Adipocyte (in vitro differentiated cells): ENCODE measurements at regions not wholly inside any gene's neighbourhood (a gene's known extent, or its start where the extent isn't known, plus 50 kb on each side); places are given as distances from the start of the nearest gene placed in this dataset.
A peak's percentile ranks its signal among the peaks of the same experiment; 100 is the strongest.

Source experiments
- DNase-seq: peaks from one replicate; pipeline ENCODE4 v3.0.0-alpha.2; 2015; ENCODE audit warnings: low read depth
- H3K27me3 ChIP-seq: replicated peaks from 2 replicates; pipeline ENCODE4 v1.7.0; 2013; ENCODE audit warnings: mild to moderate bottlenecking, low read length, moderate library complexity; ENCODE audit not compliant: control insufficient read depth, insufficient read depth
- H3K36me3 ChIP-seq: 2 replicates; pipeline ENCODE4 v1.7.0; 2013; ENCODE audit warnings: low read length, mild to moderate bottlenecking, moderate library complexity; ENCODE audit not compliant: control insufficient read depth, insufficient read depth, severe bottlenecking
- H3K4me1 ChIP-seq: 2 replicates; pipeline ENCODE4 v1.7.0; 2013; ENCODE audit warnings: mild to moderate bottlenecking, low read length, moderate library complexity; ENCODE audit not compliant: control insufficient read depth, insufficient read depth
- H3K4me3 ChIP-seq: 2 replicates; pipeline ENCODE4 v1.7.0; 2013; ENCODE audit warnings: mild to moderate bottlenecking, low read length, moderate library complexity
- H3K9ac ChIP-seq: 2 replicates; pipeline ENCODE4 v1.7.0; 2013; ENCODE audit warnings: mild to moderate bottlenecking, low read length, moderate library complexity
- H3K9me3 ChIP-seq: 2 replicates; pipeline ENCODE4 v1.7.0; 2013; ENCODE audit warnings: mild to moderate bottlenecking, low read length, moderate library complexity; ENCODE audit not compliant: control insufficient read depth

DNA sequence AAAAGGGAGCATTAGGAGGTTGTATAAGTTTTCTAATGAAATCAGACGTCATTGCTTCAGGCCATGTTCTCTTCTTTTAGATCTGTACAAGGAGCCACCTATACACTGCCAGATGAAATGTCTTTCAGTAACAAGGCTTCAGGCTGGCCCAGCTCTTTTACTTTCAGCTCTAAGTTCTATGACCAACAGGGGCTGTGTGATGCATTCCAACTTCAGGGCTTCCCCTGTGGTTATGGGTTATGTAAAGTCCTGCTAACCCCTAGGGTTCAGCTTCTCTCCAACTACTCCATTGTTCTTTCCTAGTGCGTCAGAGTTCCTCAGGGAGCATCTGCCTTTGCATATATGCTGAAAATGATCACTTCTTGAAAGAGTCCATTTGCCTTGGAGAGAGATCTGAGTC lies 79.4 kb upstream of the TTC29 start:
- no peak overlapping the region for H3K9ac ChIP-seq

DNA sequence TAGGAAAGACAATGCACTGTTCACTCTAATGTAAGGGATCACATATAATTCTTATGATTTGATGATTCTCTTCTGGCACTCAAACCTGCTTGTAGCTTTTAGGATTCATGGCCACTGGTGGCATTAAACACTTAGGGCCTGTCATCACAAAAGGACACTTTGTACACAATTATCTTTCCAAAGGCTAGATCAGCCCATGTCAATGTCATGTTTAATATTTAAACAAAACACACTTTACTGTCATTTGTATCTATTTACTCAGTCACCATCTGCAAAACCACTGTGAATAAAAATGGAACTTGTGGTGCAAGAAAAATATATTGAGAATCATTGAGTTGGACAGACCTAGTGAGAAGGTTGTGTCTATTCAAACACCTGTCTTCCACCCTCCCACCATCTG lies 83.6 kb upstream of the TTC29 start:
- no peaks in the 10 kb centered on the region for H3K27me3 ChIP-seq
- no peaks in the 10 kb centered on the region for H3K36me3 ChIP-seq
- no peak overlapping the region for H3K9ac ChIP-seq
- H3K4me3 ChIP-seq, result no peak overlapping the region
- H3K4me1 ChIP-seq, result peaks cover 5% of the 10 kb centered on the region
- no peak for DNase-seq
- H3K9me3 ChIP-seq, result no peaks in the 10 kb centered on the region

More for the DNA sequence above, 79.4 kb upstream of the TTC29 start:
- H3K4me3 ChIP-seq, result no peak overlapping the region
- no peaks in the 10 kb centered on the region for H3K27me3 ChIP-seq
- no peaks in the 10 kb centered on the region for H3K36me3 ChIP-seq
- DNase-seq, result no peak
- H3K4me1 ChIP-seq, result peaks cover 5% of the 10 kb centered on the region
- no peaks in the 10 kb centered on the region for H3K9me3 ChIP-seq

DNA sequence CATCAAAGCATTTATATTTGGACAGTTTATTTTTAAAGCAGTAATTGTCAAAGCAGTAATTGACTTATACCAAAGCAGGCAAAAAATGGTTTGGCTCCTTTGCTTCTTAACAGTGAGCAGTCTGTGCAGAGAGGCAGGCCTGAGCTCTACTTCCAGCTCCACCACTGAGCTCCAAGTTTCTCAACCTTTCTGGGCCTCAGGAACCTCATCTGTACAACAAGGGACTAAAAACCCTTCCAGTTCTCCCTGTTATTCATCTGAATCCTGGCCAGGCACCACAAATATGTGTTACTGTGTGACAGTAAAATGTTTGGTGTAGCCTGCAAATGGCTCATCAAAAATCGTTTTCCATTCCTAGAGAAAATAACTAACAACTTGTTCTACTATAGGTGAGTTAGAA lies 88.7 kb upstream of the TTC29 start:
- Histone ChIP-seq H3K27me3 (no peaks in the 10 kb centered on the region), H3K9me3 (no peaks in the 10 kb centered on the region), H3K36me3 (no peaks in the 10 kb centered on the region), H3K9ac (peak overlapping the region; percentile 51), H3K4me1 (peaks cover 16% of the 10 kb centered on the region), H3K4me3 (no peak overlapping the region)
- DNase-seq, result peak; percentile 68

DNA sequence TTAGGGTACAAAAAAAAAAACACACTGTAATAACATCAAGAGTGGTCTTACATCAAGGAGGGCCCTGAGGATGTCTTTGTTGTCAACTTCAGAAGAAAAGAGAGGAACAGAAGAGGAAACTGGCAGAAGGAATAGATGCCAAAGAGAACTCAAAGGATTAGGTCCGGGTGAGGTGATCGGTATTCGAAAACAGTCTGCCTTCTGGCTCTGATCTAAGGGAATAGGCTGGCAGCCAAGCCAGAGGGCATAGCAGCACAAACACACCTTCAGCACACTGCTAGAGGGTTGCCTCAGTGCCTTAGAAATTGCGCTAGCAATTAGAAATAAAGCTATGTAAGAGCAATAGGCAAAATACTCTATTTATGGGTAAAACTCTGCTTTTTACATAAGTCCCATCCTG lies 91.4 kb upstream of the TTC29 start:
- H3K9me3 ChIP-seq, result no peaks in the 10 kb centered on the region
- no peak overlapping the region for H3K4me3 ChIP-seq
- no peak overlapping the region for H3K9ac ChIP-seq
- peaks cover 16% of the 10 kb centered on the region for H3K4me1 ChIP-seq
- no peaks in the 10 kb centered on the region for H3K27me3 ChIP-seq
- no peak for DNase-seq
- H3K36me3 ChIP-seq, result no peaks in the 10 kb centered on the region

DNA sequence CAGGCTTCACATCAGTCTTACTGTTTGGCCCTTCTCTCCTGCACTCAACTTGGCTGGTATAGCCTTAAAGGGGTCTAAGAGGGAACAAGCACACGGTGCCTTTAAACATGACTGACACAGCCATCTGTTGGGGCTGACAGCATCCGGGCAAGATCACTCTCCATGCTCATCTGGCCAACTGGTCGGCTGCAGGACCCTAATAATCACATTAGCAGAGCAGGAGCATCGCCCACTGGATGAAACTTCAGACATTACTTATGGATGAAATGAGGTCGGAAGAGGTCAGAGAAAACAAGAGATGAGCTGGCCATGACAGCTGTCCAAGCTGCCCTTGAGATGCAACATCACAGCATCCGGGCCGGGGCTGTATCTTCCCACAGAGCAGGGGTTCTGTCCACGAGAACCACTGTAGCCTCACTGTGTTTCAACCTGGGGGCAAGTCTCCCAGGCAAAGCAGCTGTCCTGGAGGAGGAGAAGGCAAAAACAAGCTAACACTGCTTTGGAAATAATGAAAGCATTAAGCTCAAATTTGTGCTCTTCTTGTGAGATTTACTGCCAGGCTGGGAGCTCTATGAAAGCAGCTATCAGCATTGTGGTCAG lies 94.4 kb upstream of the TTC29 start:
- no peaks in the 10 kb centered on the region for H3K9me3 ChIP-seq
- H3K9ac ChIP-seq, result no peak overlapping the region
- no peaks in the 10 kb centered on the region for H3K27me3 ChIP-seq
- no peak overlapping the region for H3K4me3 ChIP-seq
- no peaks in the 10 kb centered on the region for H3K36me3 ChIP-seq
- H3K4me1 ChIP-seq, result peaks cover 4% of the 10 kb centered on the region
- DNase-seq, result no peak

DNA sequence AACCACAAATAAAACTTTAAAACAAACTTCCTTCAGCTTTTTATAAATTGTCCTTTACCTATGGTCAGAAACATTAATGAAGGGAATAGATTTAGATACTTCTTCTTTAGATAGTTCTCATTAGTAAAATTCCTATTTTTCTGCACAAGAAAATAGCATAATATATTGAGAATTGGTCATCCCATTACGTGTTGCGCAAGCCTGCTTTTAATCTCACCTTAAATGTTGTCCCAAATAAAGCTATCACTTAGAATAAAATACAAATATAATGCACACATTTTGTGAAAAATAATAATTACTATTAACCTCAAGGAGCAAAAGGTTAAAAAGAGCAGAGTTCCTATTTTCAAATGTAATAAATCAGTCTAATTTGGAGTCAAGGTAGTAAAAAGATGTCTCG lies 95.2 kb upstream of the TTC29 start:
- no peak overlapping the region for H3K9ac ChIP-seq
- H3K4me3 ChIP-seq, result no peak overlapping the region
- no peaks in the 10 kb centered on the region for H3K27me3 ChIP-seq
- no peaks in the 10 kb centered on the region for H3K4me1 ChIP-seq
- DNase-seq, result no peak
- no peaks in the 10 kb centered on the region for H3K36me3 ChIP-seq
- H3K9me3 ChIP-seq, result no peaks in the 10 kb centered on the region

DNA sequence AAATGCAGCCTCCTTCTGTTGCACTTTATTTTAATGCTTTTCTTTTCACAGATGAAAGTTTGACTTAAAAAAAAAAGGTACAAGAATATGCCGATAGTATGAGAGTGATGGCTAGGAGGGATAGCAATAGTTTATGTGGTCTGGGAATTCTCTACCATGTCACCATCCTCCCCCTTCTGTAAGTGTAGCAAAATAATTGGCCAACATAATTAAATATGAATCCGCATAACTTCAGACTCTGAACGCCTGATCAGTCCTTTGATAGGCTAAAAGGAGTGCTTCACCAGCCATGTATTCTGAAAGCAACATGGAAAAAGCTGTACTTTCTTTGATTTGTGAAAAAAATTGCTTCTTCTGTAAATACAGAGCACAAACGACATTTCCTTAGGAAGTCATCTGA lies 95.7 kb upstream of the TTC29 start:
- Histone ChIP-seq H3K4me3 (no peak overlapping the region), H3K4me1 (no peaks in the 10 kb centered on the region), H3K9me3 (no peaks in the 10 kb centered on the region), H3K36me3 (no peaks in the 10 kb centered on the region), H3K27me3 (no peaks in the 10 kb centered on the region), H3K9ac (no peak overlapping the region)
- DNase-seq, result no peak

DNA sequence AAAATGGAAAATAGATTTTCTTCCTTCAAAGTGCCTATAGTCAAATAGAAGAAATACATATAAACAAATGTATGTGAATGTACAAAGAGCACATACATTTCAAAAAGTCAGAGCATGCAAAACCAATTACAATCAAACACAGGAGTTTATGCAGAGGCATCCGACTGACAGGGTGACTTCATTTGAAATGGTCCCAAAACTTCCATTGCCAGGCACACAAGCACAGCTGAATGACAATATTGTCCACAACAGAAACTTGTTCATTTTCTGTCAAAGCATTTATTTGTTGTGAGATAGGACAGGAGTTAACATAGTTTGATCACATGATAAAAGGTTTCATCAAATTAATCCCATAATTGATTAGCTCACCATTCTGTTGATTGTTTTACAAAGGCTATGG lies 96.4 kb upstream of the TTC29 start:
- Histone ChIP-seq H3K9me3 (no peaks in the 10 kb centered on the region), H3K9ac (no peak overlapping the region), H3K4me1 (no peaks in the 10 kb centered on the region), H3K4me3 (no peak overlapping the region), H3K36me3 (no peaks in the 10 kb centered on the region), H3K27me3 (no peaks in the 10 kb centered on the region)
- DNase-seq, result no peak

DNA sequence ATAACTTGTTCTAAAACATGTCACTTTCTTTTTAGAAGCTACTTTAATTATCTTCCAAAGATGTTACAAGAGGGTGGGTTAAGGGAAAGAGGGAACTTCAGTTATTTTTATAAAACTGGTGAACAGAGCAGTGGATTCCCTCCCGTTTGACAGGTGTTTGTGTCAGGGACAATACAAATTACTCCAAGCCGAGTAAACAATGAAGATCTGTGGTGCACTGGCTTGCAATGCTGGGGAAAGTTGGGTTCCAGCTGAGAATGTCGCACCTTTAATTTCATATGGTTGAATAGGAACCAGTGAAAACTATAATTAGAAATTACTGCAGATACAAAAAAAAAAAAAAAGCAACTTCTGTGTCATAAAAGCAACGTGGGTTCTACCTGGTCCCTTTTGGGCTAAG lies 98.6 kb upstream of the TTC29 start:
- Histone ChIP-seq H3K4me1 (no peaks in the 10 kb centered on the region), H3K27me3 (no peaks in the 10 kb centered on the region), H3K36me3 (no peaks in the 10 kb centered on the region), H3K9me3 (no peaks in the 10 kb centered on the region), H3K4me3 (no peak overlapping the region), H3K9ac (no peak overlapping the region)
- DNase-seq, result no peak

DNA sequence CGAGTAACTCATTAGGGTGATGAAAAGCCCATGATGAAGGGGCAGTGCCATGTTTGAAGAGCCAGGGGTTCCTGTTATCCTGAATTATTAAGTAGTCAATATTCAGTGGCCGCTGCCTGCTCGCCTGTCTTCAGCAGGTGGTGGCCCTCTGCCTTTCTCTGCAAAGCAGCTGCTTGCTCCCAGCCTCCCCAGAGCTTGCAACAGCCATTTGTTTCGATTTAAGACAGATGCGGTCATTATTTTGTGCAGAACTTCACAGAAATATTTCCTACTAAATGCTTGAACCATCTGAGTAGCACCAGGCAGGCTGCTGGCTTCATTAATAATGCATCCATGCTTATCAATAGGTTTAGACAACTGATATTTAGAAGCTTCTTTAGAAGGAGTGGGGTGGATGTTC lies 104.3 kb upstream of the TTC29 start:
- Histone ChIP-seq H3K4me3 (peak overlapping the region; percentile 11), H3K9me3 (no peaks in the 10 kb centered on the region), H3K9ac (peak overlapping the region; percentile 1), H3K4me1 (peaks cover 13% of the 10 kb centered on the region), H3K27me3 (no peaks in the 10 kb centered on the region), H3K36me3 (no peaks in the 10 kb centered on the region)
- peak; percentile 54 for DNase-seq

DNA sequence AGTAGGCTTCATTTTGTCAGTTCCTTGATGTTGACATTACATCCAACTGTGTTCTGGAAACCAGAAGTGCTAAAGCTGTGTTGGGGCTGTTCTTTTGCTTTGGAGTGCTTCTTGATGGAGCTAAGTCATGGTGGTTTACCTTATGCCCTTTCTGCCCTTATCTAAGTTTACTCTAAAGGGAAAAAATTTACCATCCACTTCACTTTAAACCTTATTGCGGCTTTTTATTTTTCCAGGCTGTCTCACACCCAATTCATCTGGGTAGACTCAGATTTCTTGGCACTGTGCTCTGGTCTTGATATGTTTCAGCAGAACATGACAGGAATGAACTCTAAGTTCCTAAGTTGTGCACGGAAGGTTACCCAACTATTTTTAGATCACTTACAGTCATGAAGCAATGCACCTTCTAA lies 104.7 kb upstream of the TTC29 start:
- peak overlapping the region; percentile 11 for H3K4me3 ChIP-seq
- DNase-seq, result peak; percentile 93
- peaks cover 13% of the 10 kb centered on the region for H3K4me1 ChIP-seq
- no peaks in the 10 kb centered on the region for H3K27me3 ChIP-seq
- H3K36me3 ChIP-seq, result no peaks in the 10 kb centered on the region
- peak overlapping the region; percentile 1 for H3K9ac ChIP-seq
- H3K9me3 ChIP-seq, result no peaks in the 10 kb centered on the region

DNA sequence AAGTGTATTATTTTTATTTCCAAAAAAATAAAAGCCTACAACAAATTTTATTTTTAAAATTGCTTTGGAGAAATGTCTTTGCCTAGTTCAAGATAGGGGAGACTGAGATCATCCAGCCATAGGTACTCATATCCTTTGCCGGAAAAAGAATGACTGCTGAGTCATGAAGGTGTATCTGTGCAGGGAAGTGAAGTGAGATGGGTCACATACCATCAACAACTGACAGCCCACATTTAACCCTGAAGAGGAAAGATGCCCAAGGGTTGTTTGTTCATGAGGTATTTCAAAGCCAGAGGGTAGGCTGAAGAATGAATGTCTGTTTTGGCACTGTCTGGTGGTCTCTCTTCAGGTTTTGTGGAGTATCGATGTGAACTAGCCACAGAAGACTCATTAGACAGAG lies 106.7 kb upstream of the TTC29 start:
- peaks cover 21% of the 10 kb centered on the region for H3K4me1 ChIP-seq
- H3K36me3 ChIP-seq, result no peaks in the 10 kb centered on the region
- no peak overlapping the region for H3K4me3 ChIP-seq
- H3K9me3 ChIP-seq, result no peaks in the 10 kb centered on the region
- DNase-seq, result no peak
- no peaks in the 10 kb centered on the region for H3K27me3 ChIP-seq
- no peak overlapping the region for H3K9ac ChIP-seq
